HG02943 (cell line): ENCODE measurements at regions not wholly inside any gene's neighbourhood (a gene's known extent, or its start where the extent isn't known, plus 50 kb on each side); places are given as distances from the start of the nearest gene placed in this dataset.
"Not testable (repeated sequence)": the region's sequence is repeated elsewhere in the genome, so short reads cannot be mapped to it uniquely, and the experiment has no call there.

Source experiments
- ATAC-seq: cut with Tn5 transposase; IDR thresholded peaks from one replicate; pipeline ENCODE4 v1.9.1; 2021; ENCODE audit warnings: mild to moderate bottlenecking, low read depth, moderate library complexity; ENCODE audit not compliant: unreplicated experiment

- no peak for ATAC-seq
Observed at GRCh38 chr12:67758521-67758920, 110.0 kb downstream of the DYRK2 start.

DNA sequence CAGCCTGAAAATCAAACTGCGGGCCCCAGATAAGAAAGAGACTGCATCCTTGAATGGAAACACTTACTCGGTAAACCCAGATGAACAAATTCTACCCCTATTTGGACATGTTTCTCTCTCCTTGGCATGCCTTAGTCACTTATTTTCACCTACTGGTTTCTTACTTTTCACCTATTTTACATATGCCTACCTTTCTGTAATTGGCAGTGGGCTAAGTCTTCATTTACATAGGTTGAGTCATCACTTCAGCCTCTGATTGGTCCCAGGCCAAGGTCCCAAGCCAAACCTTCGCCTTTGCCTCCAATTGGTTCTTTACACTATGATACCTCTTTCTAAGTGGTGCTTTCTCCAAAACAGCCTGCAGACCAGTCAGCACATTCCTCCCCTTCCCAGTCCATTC, 111.3 kb downstream of the DYRK2 start:
- ATAC-seq: no peak

DNA sequence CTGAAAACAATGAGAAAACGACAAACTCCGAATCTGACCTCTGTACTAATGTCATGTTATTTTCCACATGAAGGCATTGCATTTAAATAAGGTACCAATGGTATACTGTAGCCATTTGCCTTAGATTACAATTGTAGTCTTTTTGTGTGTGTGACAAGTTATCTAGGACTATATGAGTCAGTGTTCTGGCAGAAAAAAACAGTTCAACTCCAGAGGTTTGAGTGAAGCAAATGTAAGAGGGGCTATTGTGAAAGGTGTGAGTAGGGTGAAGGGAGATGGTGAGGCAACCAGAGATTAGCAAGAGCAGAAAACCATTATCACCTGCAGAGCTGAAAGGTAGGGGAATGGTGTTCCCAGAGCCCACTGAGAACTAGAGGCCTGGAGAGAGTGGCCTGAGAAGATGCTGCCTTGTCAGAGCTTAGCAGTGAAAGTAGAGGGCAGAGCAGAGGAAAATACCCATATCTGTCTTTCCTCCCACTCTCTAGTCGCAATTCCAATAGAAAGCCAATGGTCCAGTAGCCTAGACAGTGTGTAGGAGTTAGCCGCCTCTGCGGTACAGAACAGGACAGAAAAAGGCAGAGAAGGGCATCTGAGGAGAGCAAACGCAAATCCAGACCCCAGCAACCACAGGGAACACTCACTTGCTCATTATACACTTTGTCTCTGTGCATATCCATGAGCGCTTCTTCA, 112.2 kb downstream of the DYRK2 start:
- no peak for ATAC-seq

GRCh38 chr12:67761566-67761965, 113.0 kb downstream of the DYRK2 start:
- ATAC-seq: no peak

DNA sequence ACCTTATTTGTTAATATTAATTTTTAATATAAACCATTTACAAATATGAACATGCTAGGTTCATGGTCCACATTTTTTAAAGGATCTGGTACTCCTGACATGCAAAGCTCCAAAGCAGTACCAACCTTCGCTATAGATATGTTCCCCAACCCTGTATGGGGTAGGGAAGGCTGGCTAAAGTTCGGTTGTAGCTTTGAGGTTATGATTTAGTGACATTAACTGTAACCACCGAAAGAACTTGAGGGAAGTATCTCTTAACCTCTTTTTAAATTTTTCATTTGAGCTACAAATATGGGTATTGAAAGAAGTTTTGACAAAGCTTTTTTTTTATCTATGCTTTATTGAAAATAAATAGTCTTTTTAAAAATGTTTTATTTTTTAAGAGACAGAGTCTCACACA, 115.5 kb downstream of the DYRK2 start:
- ATAC-seq: no peak

GRCh38 chr12:67764946-67765619, 116.5 kb downstream of the DYRK2 start:
- ATAC-seq: no peak

GRCh38 chr12:67765776-67766766, 117.5 kb downstream of the DYRK2 start:
- ATAC-seq: no peak

DNA sequence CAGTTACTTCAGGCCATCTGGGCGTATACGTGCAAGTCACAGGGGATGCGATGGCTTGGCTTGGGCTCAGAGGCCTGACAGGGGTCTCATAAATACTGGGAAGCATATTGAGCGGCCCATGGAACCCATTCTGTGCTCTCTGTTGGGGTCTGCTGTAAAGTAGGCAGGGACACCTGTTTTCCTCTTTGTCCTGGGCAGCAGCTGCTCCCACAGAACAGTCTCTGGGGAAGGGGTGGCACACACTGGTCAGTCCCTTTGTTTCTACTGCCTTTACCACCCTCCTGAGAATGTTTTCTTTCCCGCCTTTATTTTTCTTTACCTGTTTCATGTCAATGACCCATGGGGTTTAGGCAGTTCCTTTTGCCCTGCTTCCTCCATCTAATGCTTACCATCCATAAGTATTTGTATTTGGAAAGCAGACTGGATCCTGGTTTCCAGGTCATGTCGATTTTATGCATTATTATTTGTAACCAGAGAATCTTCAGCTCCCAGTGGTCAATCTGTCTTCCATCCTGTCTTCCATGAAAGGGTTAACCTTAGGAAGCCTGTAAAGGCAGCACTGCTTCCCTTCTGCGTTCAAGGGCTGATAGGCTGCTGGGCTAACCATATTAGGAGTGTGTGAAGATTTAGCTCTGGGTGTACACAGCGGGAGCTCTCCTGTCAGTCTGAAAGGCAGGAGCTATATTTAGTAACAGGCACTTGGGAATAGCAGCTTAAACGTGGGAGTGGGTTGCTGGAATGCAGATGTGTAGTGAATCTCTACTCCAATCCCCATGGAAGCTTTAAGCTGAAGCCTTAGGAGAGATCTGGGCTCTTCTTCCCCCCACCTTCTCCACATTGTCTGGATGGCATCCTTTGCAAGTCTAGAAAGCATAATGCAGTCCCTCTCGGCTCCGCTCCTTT, 124.0 kb downstream of the DYRK2 start:
- no peak for ATAC-seq

DNA sequence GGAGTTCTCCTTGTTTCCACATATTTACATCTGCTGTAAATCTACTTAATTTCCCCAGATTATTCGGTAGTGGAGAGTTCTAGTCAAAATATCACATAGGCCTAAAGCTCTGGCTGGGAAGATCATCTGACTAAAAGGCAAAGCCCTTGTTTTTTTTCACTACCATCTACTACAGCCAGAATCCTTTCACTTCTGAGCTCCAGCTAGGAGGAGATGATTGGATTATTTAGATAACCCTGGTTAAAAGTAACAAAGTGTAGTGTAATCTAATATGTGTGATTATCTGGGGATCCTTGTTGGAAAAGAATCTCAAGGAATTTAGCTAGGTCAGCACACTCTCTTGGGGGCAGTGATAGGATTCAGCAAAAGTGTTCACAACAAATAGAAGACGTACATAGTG, 125.4 kb downstream of the DYRK2 start:
- no peak for ATAC-seq

GRCh38 chr12:67774983-67775587, 126.5 kb downstream of the DYRK2 start:
- ATAC-seq: no peak

DNA sequence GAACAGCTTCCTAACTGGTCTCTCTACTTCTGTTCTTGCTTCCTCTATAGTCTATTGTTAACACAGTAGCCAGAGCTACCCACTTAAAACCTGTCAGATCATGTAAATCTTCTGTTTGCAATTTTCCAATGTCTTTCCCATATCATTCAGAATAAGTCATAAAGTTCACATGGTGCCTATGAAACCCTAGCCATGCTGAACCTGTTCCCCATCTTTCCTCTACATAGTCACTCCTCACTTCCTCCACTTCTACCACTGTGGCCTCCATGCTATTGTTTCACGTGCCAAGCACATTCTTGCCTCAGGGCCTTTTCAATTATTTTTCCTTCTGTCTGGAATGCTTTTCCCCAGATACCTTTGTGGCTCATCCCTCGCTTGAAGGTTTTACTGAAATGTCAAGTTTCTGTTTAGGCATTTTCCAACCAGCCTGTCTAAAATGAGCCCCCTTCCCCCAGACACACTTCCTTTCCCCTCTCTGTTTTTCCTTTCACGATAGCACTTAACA, 132.1 kb downstream of the DYRK2 start:
- no peak for ATAC-seq

- ATAC-seq: no peak
Observed at GRCh38 chr12:67782573-67782972, 134.0 kb downstream of the DYRK2 start.

DNA sequence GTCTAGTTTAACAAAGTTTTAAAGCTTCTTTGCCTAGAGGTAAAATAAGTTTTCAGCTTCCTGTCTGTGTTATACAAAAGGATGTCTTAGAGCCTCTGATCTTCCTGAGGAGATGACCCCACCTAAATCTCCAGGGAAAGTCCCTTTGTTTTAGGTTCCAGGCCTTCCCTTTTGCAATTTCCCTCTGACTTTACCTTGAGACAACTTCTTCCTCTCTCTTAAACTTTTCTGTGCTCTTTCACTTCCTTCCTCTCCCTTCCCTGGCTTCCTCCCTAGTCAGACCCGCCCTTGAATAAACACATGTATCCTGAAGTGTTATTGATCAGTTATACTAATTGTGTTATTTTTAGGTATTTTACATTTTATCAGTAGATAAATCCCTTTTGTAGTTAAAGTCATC, 134.8 kb downstream of the DYRK2 start:
- ATAC-seq: no peak

- no peak for ATAC-seq
Observed at GRCh38 chr12:67784831-67785230, 136.3 kb downstream of the DYRK2 start.

- no peak for ATAC-seq
Observed at GRCh38 chr12:67786086-67786485, 137.5 kb downstream of the DYRK2 start.

- ATAC-seq: no peak
Observed at GRCh38 chr12:67788118-67788517, 139.6 kb downstream of the DYRK2 start.

GRCh38 chr12:67789266-67789665, 140.7 kb downstream of the DYRK2 start:
- ATAC-seq: no peak

- ATAC-seq: no peak
Observed at GRCh38 chr12:67790660-67791059, 142.1 kb downstream of the DYRK2 start.

- ATAC-seq: not testable (repeated sequence)
Observed at GRCh38 chr12:67791362-67791761, 142.8 kb downstream of the DYRK2 start.

DNA sequence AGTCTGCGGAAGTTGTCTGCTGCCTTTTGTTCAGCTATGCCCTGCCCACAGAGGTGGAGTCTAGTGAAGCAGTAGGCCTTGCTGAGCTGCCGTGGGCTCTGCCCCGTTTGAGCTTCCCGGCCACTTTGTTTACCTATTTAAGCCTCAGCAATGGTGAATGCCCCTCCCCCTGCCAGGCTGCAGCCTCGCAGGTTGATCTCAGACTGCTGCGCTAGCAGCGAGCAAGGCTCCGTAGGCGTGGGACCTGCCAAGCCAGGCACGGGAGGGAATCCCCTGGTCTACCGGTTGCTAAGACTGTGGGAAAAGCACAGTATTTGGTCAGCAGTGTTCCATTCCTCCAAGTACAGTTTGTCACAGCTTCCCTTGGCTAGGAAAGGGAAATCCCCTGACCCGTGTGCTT, 143.6 kb downstream of the DYRK2 start:
- ATAC-seq: no peak
